KMS-11 (cell line): ENCODE measurements at regions not wholly inside any gene's neighbourhood (a gene's known extent, or its start where the extent isn't known, plus 50 kb on each side); places are given as distances from the start of the nearest gene placed in this dataset.

Source experiments
- H2AFZ ChIP-seq: fragments of 200-600 bp; sonication (generic); 2 replicates; pipeline ENCODE4 v1.6.1; 2016; ENCODE audit warnings: antibody characterized with exemption, mixed run types, low read depth
- H3K27ac ChIP-seq: fragments of 200-600 bp; sonication (generic); 2 replicates; pipeline ENCODE4 v1.6.1; 2016; ENCODE audit warnings: mild to moderate bottlenecking, mixed run types
- H3K27me3 ChIP-seq: fragments of 200-600 bp; sonication (generic); 2 replicates; pipeline ENCODE4 v1.6.1; 2017; ENCODE audit warnings: mild to moderate bottlenecking, low read depth, mixed run types, moderate library complexity; ENCODE audit not compliant: insufficient read depth
- H3K36me3 ChIP-seq: fragments of 200-600 bp; sonication (generic); 2 replicates; pipeline ENCODE4 v1.6.1; 2017; ENCODE audit warnings: mild to moderate bottlenecking, mixed run types; ENCODE audit not compliant: insufficient read depth
- H3K4me1 ChIP-seq: fragments of 200-600 bp; sonication (generic); 2 replicates; pipeline ENCODE4 v1.6.1; 2016; ENCODE audit warnings: mild to moderate bottlenecking, low read depth, mixed run types; ENCODE audit not compliant: poor library complexity, severe bottlenecking
- H3K4me2 ChIP-seq: fragments of 200-600 bp; sonication (generic); 2 replicates; pipeline ENCODE4 v1.7.0; 2016; ENCODE audit warnings: mild to moderate bottlenecking, mixed run types
- H3K4me3 ChIP-seq: fragments of 200-600 bp; sonication (generic); IDR thresholded peaks from 2 replicates; pipeline ENCODE4 v1.6.1; 2017; ENCODE audit warnings: low read depth, low read length, mixed read lengths; ENCODE audit not compliant: insufficient read depth
- H3K79me2 ChIP-seq: fragments of 200-600 bp; sonication (generic); 2 replicates; pipeline ENCODE4 v1.6.1; 2016; ENCODE audit warnings: low read depth, mixed run types; ENCODE audit not compliant: insufficient read depth
- H3K9ac ChIP-seq: fragments of 200-600 bp; sonication (generic); 2 replicates; pipeline ENCODE4 v1.6.1; 2016; ENCODE audit warnings: mild to moderate bottlenecking, mixed run types
- H4K20me1 ChIP-seq: fragments of 200-600 bp; sonication (generic); 2 replicates; pipeline ENCODE4 v1.6.1; 2016; ENCODE audit warnings: mild to moderate bottlenecking, mixed run types; ENCODE audit not compliant: insufficient read depth
- TF ChIP-seq, protein P1 (sequence below): fragments of 200-600 bp; sonication (generic); conservative IDR thresholded peaks from 2 replicates; pipeline ENCODE4 v1.6.1; 2017; ENCODE audit warnings: low read depth, mild to moderate bottlenecking, antibody characterized with exemption, low read length, moderate library complexity, mixed read lengths

DNA sequence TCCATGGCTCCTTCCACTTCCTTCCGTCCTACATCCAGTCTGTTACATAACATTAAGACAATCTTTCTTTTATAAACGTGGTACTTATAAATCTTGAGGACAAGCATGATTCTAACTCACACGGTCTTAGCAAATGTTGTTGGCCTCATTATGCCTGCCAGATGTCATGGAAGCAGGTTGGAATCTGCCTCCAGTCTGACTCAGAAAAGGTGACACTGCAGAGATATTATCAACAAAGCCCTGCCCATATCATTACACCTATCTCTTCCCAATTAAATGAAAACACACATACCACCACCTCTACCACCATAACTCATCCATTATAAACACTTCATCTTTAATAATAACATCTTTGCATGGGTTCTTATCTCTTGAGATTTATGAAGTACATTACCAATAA lies 334.7 kb upstream of the CHAC2 start:
- Histone ChIP-seq H3K36me3 (no peaks in the 10 kb centered on the region), H3K27me3 (no peaks in the 10 kb centered on the region), H3K9ac (no peak overlapping the region), H2AFZ (no peak overlapping the region), H4K20me1 (no peaks in the 10 kb centered on the region), H3K4me2 (no peak overlapping the region), H3K4me1 (no peaks in the 10 kb centered on the region), H3K27ac (no peak overlapping the region), H3K4me3 (no peak overlapping the region), H3K79me2 (no peaks in the 10 kb centered on the region)
- TF ChIP-seq, protein P1, sequence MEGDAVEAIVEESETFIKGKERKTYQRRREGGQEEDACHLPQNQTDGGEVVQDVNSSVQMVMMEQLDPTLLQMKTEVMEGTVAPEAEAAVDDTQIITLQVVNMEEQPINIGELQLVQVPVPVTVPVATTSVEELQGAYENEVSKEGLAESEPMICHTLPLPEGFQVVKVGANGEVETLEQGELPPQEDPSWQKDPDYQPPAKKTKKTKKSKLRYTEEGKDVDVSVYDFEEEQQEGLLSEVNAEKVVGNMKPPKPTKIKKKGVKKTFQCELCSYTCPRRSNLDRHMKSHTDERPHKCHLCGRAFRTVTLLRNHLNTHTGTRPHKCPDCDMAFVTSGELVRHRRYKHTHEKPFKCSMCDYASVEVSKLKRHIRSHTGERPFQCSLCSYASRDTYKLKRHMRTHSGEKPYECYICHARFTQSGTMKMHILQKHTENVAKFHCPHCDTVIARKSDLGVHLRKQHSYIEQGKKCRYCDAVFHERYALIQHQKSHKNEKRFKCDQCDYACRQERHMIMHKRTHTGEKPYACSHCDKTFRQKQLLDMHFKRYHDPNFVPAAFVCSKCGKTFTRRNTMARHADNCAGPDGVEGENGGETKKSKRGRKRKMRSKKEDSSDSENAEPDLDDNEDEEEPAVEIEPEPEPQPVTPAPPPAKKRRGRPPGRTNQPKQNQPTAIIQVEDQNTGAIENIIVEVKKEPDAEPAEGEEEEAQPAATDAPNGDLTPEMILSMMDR = no peak

DNA sequence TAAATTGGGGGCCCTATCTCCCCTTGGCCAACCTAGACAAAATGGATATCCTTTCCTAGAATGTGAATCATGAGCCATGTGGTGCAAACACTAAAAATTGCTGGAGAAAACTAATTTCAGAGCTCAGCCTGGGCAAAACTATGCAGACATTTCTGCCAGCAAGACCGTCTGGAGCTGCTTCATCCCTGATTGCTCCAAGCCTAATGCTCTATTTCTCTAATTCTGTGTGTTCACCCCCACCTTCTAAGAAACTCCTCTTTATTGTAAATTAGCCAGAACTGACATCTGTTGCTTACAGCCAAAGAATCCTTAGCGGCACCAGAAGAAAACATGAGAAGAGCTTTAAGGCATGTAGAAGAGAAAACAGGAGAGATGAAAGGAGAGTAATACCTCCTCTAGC lies 337.7 kb upstream of the CHAC2 start:
- Histone ChIP-seq H3K4me3 (no peak overlapping the region), H3K36me3 (no peaks in the 10 kb centered on the region), H3K4me2 (no peak overlapping the region), H3K9ac (no peak overlapping the region), H2AFZ (no peak overlapping the region), H3K4me1 (no peaks in the 10 kb centered on the region), H3K27me3 (no peaks in the 10 kb centered on the region), H4K20me1 (no peaks in the 10 kb centered on the region), H3K27ac (no peak overlapping the region), H3K79me2 (no peaks in the 10 kb centered on the region)
- TF ChIP-seq, protein P1 = no peak

DNA sequence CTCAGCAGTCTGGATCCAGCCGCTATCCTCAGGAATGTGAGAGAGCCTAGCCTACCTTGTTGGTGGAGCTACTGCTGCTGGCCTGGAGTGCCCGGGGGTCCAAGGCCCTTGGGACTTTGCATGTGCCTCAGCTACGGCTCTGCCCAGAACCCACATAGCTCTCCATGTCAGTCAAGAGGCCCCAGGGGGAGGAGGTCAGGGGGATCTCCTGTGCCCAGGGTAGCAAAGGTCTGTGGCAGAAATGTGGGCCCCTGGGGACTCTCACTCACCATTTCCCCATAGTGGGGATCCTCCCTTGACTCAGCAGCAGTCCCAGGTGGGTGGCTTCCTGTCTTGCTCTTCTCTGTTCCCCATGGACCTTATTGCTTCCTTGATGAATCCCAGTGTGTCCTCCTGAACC lies 342.7 kb upstream of the CHAC2 start:
- H4K20me1 ChIP-seq = no peaks in the 10 kb centered on the region
- no peak overlapping the region for H3K9ac ChIP-seq
- no peak overlapping the region for H3K4me2 ChIP-seq
- no peak overlapping the region for H3K4me3 ChIP-seq
- H3K36me3 ChIP-seq = no peaks in the 10 kb centered on the region
- H3K79me2 ChIP-seq = no peaks in the 10 kb centered on the region
- no peaks in the 10 kb centered on the region for H3K27me3 ChIP-seq
- no peaks in the 10 kb centered on the region for H3K4me1 ChIP-seq
- TF ChIP-seq, protein P1 = no peak
- no peak overlapping the region for H2AFZ ChIP-seq
- no peak overlapping the region for H3K27ac ChIP-seq

DNA sequence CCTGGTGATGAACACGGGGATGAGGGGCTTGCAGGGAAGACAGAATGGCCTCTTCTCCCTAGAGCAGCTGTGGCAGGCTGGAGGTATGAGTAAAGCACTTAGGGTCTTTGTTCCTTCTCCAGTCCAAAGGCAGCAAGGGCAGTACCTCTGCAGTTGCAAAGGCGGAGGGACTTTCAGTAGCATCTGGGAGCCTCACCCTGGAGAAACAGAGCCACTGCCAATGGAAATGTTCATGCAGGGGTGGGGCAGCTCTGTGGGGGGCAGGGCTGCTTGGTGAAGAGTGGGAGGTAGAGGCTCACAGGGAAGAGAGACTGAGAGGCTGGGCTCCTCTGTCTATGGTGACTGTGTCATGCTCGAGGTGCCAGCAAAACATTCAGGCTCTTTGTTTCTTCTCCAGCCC lies 344.1 kb upstream of the CHAC2 start:
- no peak overlapping the region for H2AFZ ChIP-seq
- H3K27ac ChIP-seq = no peak overlapping the region
- H3K27me3 ChIP-seq = no peaks in the 10 kb centered on the region
- TF ChIP-seq, protein P1 = no peak
- H3K4me2 ChIP-seq = no peak overlapping the region
- H3K36me3 ChIP-seq = no peaks in the 10 kb centered on the region
- H3K4me1 ChIP-seq = no peaks in the 10 kb centered on the region
- H3K4me3 ChIP-seq = no peak overlapping the region
- H4K20me1 ChIP-seq = no peaks in the 10 kb centered on the region
- no peak overlapping the region for H3K9ac ChIP-seq
- no peaks in the 10 kb centered on the region for H3K79me2 ChIP-seq

DNA sequence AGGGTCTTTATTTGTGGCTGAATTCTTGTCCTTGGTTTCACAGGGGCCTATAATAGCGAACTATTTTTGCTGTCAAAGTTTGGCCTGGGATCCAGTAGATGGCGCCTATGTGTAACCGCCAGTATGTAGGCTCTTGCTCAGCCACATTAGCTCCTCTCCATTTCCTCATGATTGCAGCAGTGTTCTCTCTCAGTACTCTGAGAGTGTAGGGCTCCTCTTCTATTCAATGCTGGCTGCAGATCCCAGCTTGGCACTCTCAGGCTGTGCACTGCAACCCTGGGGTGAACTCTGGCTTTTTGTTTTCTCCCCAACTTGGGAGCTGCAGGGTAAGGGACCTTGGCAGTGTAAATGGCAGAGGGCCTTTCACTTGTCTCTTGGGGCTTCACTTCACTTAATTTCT lies 344.6 kb upstream of the CHAC2 start:
- Histone ChIP-seq H3K36me3 (no peaks in the 10 kb centered on the region), H3K27ac (no peak overlapping the region), H3K4me1 (no peaks in the 10 kb centered on the region), H4K20me1 (no peaks in the 10 kb centered on the region), H3K4me2 (no peak overlapping the region), H3K4me3 (no peak overlapping the region), H2AFZ (no peak overlapping the region), H3K27me3 (no peaks in the 10 kb centered on the region), H3K79me2 (no peaks in the 10 kb centered on the region), H3K9ac (no peak overlapping the region)
- TF ChIP-seq, protein P1 = no peak
